ENCODE measurements at regions not wholly inside any gene's neighbourhood (a gene's known extent, or its start where the extent isn't known, plus 50 kb on each side); places are given as distances from the start of the nearest gene placed in this dataset.

GRCh38 chr7:96548664-96549063, 161.0 kb downstream of the SEM1 start:
- no peak for DNase-seq
- no peak overlapping the region for H3K4me3 Mint-ChIP-seq
- H3K27ac Mint-ChIP-seq, result no peak overlapping the region
- H3K9me3 Mint-ChIP-seq, result no peaks in the 10 kb centered on the region
- intact Hi-C loops (cut with micrococcal nuclease), result no loop called here
- CTCF ChIA-PET, result interaction anchor here (0.6 kb wide), 1 partner anchor 374 kb away, joined by 3 read pairs; no protein-coding TSS in a partner anchor
- no peaks in the 10 kb centered on the region for H3K27me3 Mint-ChIP-seq
- no peaks in the 10 kb centered on the region for H3K36me3 Mint-ChIP-seq
- H3K4me1 Mint-ChIP-seq (ENCODE audit: low read depth), result no peaks in the 10 kb centered on the region
- POLR2A ChIA-PET, result no interaction called here

- Mint-ChIP-seq H3K4me1 (ENCODE audit: low read depth) (no peaks in the 10 kb centered on the region), H3K36me3 (no peaks in the 10 kb centered on the region), H3K27me3 (no peaks in the 10 kb centered on the region), H3K4me3 (no peak overlapping the region), H3K27ac (no peak overlapping the region), H3K9me3 (no peaks in the 10 kb centered on the region)
- ChIA-PET POLR2A (no interaction called here), CTCF (no interaction called here)
- no peak for DNase-seq
- intact Hi-C loops (cut with micrococcal nuclease), result no loop called here
Observed at GRCh38 chr7:96547371-96547811, 162.3 kb downstream of the SEM1 start.

GRCh38 chr7:96546426-96546825, 163.2 kb downstream of the SEM1 start:
- Mint-ChIP-seq H3K9me3 (no peaks in the 10 kb centered on the region), H3K4me1 (ENCODE audit: low read depth) (no peaks in the 10 kb centered on the region), H3K27ac (no peak overlapping the region), H3K36me3 (no peaks in the 10 kb centered on the region), H3K27me3 (no peaks in the 10 kb centered on the region), H3K4me3 (no peak overlapping the region)
- intact Hi-C loops (cut with micrococcal nuclease), result no loop called here
- ChIA-PET CTCF (no interaction called here), POLR2A (no interaction called here)
- DNase-seq, result no peak

GRCh38 chr7:96539471-96539870, 170.2 kb downstream of the SEM1 start:
- CTCF ChIA-PET, result no interaction called here

GRCh38 chr7:96538632-96539031, 171.0 kb downstream of the SEM1 start:
- H3K36me3 Mint-ChIP-seq, result no peaks in the 10 kb centered on the region
- POLR2A ChIA-PET, result no interaction called here
- CTCF ChIA-PET, result no interaction called here
- no peaks in the 10 kb centered on the region for H3K9me3 Mint-ChIP-seq
- H3K27ac Mint-ChIP-seq, result no peak overlapping the region
- no peak for DNase-seq
- H3K27me3 Mint-ChIP-seq, result peaks cover 4% of the 10 kb centered on the region
- H3K4me1 Mint-ChIP-seq (ENCODE audit: low read depth), result no peaks in the 10 kb centered on the region
- no peak overlapping the region for H3K4me3 Mint-ChIP-seq
- intact Hi-C loops (cut with micrococcal nuclease), result no loop called here

More at GRCh38 chr7:96539471-96539870, 170.2 kb downstream of the SEM1 start:
- POLR2A ChIA-PET, result no interaction called here
- no peaks in the 10 kb centered on the region for H3K9me3 Mint-ChIP-seq
- H3K27ac Mint-ChIP-seq, result no peak overlapping the region
- no peak for DNase-seq
- H3K36me3 Mint-ChIP-seq, result no peaks in the 10 kb centered on the region
- H3K4me3 Mint-ChIP-seq, result no peak overlapping the region
- H3K27me3 Mint-ChIP-seq, result peaks cover 3% of the 10 kb centered on the region
- intact Hi-C loops (cut with micrococcal nuclease), result no loop called here
- no peaks in the 10 kb centered on the region for H3K4me1 Mint-ChIP-seq (ENCODE audit: low read depth)

- intact Hi-C loops (cut with micrococcal nuclease), result no loop called here
- Mint-ChIP-seq H3K36me3 (no peaks in the 10 kb centered on the region), H3K9me3 (no peaks in the 10 kb centered on the region), H3K4me1 (ENCODE audit: low read depth) (no peaks in the 10 kb centered on the region), H3K27ac (no peak overlapping the region), H3K4me3 (no peak overlapping the region), H3K27me3 (peaks cover 14% of the 10 kb centered on the region)
- DNase-seq, result no peak
- ChIA-PET POLR2A (no interaction called here), CTCF (no interaction called here)
Observed at GRCh38 chr7:96534221-96534620, 175.4 kb downstream of the SEM1 start.

- H3K27me3 Mint-ChIP-seq, result peaks cover 14% of the 10 kb centered on the region
- DNase-seq, result no peak
- CTCF ChIA-PET, result no interaction called here
- no peaks in the 10 kb centered on the region for H3K36me3 Mint-ChIP-seq
- no peaks in the 10 kb centered on the region for H3K4me1 Mint-ChIP-seq (ENCODE audit: low read depth)
- intact Hi-C loops (cut with micrococcal nuclease), result no loop called here
- POLR2A ChIA-PET, result no interaction called here
- H3K27ac Mint-ChIP-seq, result no peak overlapping the region
- no peak overlapping the region for H3K4me3 Mint-ChIP-seq
- no peaks in the 10 kb centered on the region for H3K9me3 Mint-ChIP-seq
Observed at GRCh38 chr7:96532428-96532935, 177.2 kb downstream of the SEM1 start.

- POLR2A ChIA-PET, result no interaction called here
- DNase-seq, result no peak
- Mint-ChIP-seq H3K4me1 (ENCODE audit: low read depth) (no peaks in the 10 kb centered on the region), H3K36me3 (no peaks in the 10 kb centered on the region), H3K4me3 (no peak overlapping the region), H3K27ac (no peak overlapping the region), H3K27me3 (peaks cover 16% of the 10 kb centered on the region), H3K9me3 (no peaks in the 10 kb centered on the region)
- CTCF ChIA-PET, result no interaction called here
- intact Hi-C loops (cut with micrococcal nuclease), result no loop called here
Observed at GRCh38 chr7:96531331-96531730, 178.3 kb downstream of the SEM1 start.

- no peak for DNase-seq
- H3K27ac Mint-ChIP-seq, result no peak overlapping the region
- POLR2A ChIA-PET, result no interaction called here
- H3K4me3 Mint-ChIP-seq, result no peak overlapping the region
- H3K9me3 Mint-ChIP-seq, result no peaks in the 10 kb centered on the region
- intact Hi-C loops (cut with micrococcal nuclease), result no loop called here
- H3K4me1 Mint-ChIP-seq (ENCODE audit: low read depth), result no peaks in the 10 kb centered on the region
- H3K27me3 Mint-ChIP-seq, result peaks cover 16% of the 10 kb centered on the region
- CTCF ChIA-PET, result no interaction called here
- H3K36me3 Mint-ChIP-seq, result no peaks in the 10 kb centered on the region
Observed at GRCh38 chr7:96530786-96531185, 178.9 kb downstream of the SEM1 start.

GRCh38 chr7:96527133-96527827, 182.4 kb downstream of the SEM1 start:
- ChIA-PET POLR2A (no interaction called here), CTCF (no interaction called here)
- no peak for DNase-seq
- intact Hi-C loops (cut with micrococcal nuclease), result no loop called here
- Mint-ChIP-seq H3K9me3 (no peaks in the 10 kb centered on the region), H3K27me3 (peaks cover 10% of the 10 kb centered on the region), H3K4me1 (ENCODE audit: low read depth) (no peaks in the 10 kb centered on the region), H3K27ac (no peak overlapping the region), H3K4me3 (no peak overlapping the region), H3K36me3 (no peaks in the 10 kb centered on the region)

GRCh38 chr7:96526496-96526895, 183.2 kb downstream of the SEM1 start:
- POLR2A ChIA-PET, result no interaction called here

GRCh38 chr7:96521068-96521894, 188.4 kb downstream of the SEM1 start:
- Mint-ChIP-seq H3K27me3 (peaks cover 6% of the 10 kb centered on the region), H3K36me3 (no peaks in the 10 kb centered on the region), H3K27ac (no peak overlapping the region), H3K4me3 (no peak overlapping the region), H3K9me3 (no peaks in the 10 kb centered on the region), H3K4me1 (ENCODE audit: low read depth) (no peaks in the 10 kb centered on the region)
- ChIA-PET POLR2A (no interaction called here), CTCF (no interaction called here)
- DNase-seq, result no peak
- intact Hi-C loops (cut with micrococcal nuclease), result no loop called here

More at GRCh38 chr7:96526496-96526895, 183.2 kb downstream of the SEM1 start:
- Mint-ChIP-seq H3K4me1 (ENCODE audit: low read depth) (no peaks in the 10 kb centered on the region), H3K4me3 (no peak overlapping the region), H3K27ac (no peak overlapping the region), H3K36me3 (no peaks in the 10 kb centered on the region), H3K27me3 (peaks cover 10% of the 10 kb centered on the region), H3K9me3 (no peaks in the 10 kb centered on the region)
- intact Hi-C loops (cut with micrococcal nuclease), result no loop called here
- no peak for DNase-seq
- CTCF ChIA-PET, result no interaction called here

GRCh38 chr7:96508371-96508770, 186.5 kb upstream of the SLC25A13 start:
- ChIA-PET CTCF (no interaction called here), POLR2A (no interaction called here)
- no peaks in the 10 kb centered on the region for H3K4me1 Mint-ChIP-seq (ENCODE audit: low read depth)
- DNase-seq, result no peak
- H3K27ac Mint-ChIP-seq, result no peak overlapping the region
- peaks cover 18% of the 10 kb centered on the region for H3K27me3 Mint-ChIP-seq
- no peaks in the 10 kb centered on the region for H3K36me3 Mint-ChIP-seq
- H3K4me3 Mint-ChIP-seq, result no peak overlapping the region
- intact Hi-C loops (cut with micrococcal nuclease), result no loop called here
- H3K9me3 Mint-ChIP-seq, result no peaks in the 10 kb centered on the region
